GM18505 (cell line): ENCODE measurements at regions not wholly inside any gene's neighbourhood (a gene's known extent, or its start where the extent isn't known, plus 50 kb on each side); places are given as distances from the start of the nearest gene placed in this dataset.

Experiments
- ATAC-seq: cut with Tn5 transposase; IDR thresholded peaks from one replicate; pipeline ENCODE4 v1.9.1; 2021; ENCODE audit not compliant: unreplicated experiment
- POLR2A ChIP-seq: IDR thresholded peaks from 4 replicates; pipeline ENCODE4 v1.6.1; 2011; ENCODE audit warnings: borderline replicate concordance; ENCODE audit not compliant: insufficient read depth, insufficient read length; ENCODE audit errors: extremely low read depth

DNA sequence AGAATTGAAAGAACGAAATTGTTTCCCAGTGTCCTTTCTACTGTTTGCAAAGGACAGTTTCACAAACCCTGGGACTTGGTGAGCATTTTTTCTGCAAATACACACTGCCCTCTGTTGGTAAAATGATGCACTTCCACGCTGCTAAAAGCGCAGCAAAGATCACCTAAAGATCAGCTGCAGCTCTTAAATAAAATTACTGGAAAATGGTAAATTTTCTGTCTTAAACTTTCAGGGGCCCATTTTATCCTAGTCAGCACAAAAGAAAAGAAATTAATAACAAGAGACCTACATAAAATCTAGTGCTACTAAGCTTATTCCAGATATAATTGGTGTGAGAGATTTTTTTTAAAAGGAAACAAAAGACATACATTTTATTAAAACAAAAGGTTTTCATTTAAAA, 566.0 kb downstream of the CAAP1 start:
- ATAC-seq = peak; percentile 65
- no peak for TF ChIP-seq POLR2A

DNA sequence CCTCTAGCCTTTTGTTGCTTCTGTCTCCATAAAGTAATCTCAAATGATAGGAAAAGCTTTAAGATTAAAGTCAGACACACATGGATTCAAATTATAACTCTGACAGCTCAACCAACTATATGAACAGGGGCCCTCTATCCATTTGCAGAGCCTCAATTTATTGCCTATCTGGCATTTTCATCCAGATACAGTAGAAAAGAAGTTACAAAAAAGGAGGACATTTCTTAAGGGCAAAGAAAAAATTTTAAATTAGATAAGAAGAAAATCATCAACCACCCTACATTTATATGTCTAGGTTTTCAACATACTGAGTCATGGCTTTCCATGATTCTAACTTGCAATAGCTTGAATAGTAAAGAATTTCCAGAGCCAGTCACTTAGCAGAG, 567.2 kb downstream of the CAAP1 start:
- no peak for ATAC-seq
- TF ChIP-seq POLR2A = no peak

DNA sequence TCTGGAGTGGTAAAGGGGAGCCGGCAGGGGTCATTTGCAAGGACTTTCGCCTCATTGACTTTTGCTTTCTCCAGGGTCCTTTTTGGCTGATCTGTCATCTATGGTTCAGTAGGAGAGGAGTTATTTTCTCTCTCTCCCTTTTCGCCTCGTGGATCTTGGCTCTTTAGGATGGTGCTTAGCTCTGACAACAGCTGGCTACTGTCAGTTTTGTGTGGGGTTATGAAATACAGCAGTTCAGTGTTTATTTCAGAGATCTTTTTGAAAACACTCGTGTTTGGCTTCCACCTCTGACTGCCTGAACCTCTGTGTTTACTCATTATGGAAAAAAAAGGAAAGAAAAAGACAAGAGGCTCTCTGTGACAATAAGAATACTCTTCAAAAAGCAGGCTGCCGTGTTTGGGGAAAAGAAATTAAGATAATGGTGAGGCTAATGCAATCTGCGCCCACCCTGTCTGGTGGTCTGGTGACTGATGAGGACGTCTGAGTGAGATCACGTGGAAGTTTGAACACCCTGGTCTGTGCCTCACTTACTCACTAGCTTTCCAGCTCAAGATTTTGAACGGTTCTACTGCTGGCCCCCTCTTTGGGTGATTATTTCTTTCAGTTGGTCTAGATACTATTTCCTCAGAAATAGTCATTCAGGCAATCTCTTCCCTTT, 567.7 kb downstream of the CAAP1 start:
- no peak for ATAC-seq
- no peak for TF ChIP-seq POLR2A

DNA sequence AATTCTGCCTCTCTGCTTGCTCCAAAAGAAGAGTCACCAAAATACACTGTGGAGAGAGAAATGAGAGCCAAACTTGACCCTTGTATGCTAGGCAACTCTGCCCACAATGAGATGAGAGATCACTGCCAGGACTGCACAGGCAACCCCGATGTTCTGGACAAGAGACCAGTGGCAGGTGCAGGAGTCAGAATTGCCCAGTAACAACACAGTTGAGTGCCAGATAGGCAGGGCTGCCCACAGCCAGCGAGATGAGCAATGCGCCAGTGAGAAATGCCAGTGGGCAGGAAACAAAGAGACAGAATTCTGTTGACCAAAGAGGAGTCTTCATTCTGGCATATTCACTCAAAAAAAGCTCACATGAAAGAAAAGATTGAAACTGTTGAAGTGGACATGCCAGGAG, 570.7 kb downstream of the CAAP1 start:
- no peak for TF ChIP-seq POLR2A
- no peak for ATAC-seq

DNA sequence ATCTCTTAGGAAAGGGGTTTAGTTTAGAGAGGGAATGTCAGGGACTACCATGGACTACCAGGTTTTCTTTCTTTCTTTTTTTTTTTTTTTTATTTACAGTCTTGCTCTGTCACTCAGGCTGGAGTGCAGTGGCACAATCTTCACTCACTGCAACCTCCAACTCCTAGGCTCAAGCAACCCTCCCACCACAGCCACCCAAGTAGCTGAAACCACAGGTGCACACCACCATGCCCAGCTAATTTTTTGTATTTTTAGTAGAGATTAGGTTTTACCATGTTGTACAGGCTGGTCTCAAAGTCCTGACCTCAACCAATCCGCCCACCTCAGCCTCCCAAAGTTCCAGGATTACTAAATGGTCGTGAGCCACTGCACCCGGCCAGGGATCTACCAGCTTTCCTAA, 572.7 kb downstream of the CAAP1 start:
- no peak for ATAC-seq
- no peak for TF ChIP-seq POLR2A

DNA sequence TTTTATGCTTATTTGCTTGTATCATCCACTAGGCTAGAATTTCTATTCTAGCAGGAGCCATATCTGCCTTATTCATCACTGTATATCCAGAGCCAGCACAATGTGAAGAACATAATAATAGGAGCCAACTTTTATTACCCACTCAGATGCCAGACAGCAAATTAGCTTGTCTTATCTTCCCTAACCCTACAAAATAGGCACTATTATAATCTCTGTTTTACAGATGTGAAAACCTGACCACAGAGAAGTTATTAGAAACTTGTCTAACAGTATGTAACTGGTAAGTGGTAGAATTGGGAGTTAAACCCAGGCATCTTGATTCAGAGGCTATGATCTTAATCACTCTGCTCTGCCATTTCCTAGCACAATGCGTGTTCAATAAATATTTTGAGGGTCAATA, 579.5 kb downstream of the CAAP1 start:
- ATAC-seq = no peak
- TF ChIP-seq POLR2A = no peak

DNA sequence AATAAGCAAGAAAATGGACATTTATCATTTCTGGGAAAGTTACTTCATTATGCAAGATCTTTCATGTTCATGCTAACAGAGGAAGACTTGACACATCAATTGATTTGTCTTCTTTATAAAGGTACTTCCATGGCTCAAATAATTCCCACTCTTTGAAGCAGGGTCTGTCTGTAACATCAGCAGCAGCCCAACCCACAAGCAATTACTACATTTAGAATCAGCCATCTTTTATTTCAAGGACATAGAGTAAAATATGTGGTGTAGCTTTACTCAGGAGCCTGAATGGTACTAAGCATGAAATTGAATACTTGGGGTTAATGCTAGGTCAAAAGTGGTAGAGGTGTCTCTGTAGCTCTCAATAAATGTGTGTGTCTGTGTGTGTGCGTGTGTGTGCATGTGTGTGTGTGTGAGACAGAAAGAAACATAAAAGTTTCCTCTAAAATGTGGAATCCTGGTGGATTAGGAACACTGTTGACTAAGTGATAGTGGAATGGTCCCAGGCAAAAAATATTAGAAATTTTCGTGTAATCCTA, 581.1 kb downstream of the CAAP1 start:
- no peak for ATAC-seq
- TF ChIP-seq POLR2A = no peak

DNA sequence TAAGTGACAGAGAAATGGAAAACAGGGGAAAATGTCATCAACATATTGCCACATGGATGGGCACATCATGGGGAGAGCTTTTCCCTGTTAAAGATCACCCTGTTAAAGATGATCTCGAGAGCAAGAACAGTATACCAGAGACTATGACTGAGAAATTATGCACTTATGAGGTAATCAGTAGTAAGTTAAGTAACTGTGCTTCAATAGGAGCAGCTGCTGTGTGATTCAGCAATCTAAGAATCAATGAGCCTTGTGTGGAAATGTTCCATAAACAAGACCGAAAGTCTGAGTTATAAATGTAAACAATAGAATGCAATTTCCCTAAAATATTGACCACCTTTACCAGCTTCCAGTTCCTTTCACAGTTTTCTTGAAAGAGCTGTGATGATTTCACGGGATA, 582.3 kb downstream of the CAAP1 start:
- no peak for TF ChIP-seq POLR2A
- ATAC-seq = no peak

DNA sequence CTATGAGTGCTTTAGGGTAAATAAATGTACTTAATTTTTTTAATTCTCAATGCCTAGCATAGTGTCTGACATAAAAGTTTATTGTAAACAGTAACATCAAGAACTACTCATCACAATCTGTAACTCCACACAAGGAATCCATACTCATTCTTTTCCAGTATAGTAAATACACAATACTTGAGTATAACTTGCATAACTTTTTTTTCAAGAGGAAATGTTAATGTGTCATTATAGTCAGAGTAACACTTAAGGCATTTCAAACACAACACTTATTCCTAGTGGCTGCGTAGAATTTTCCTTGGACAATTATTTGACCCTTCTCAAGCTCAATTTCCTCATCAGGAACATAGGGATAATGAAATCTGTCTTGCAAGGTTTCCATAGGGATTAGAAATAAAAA, 584.3 kb downstream of the CAAP1 start:
- no peak for ATAC-seq

DNA sequence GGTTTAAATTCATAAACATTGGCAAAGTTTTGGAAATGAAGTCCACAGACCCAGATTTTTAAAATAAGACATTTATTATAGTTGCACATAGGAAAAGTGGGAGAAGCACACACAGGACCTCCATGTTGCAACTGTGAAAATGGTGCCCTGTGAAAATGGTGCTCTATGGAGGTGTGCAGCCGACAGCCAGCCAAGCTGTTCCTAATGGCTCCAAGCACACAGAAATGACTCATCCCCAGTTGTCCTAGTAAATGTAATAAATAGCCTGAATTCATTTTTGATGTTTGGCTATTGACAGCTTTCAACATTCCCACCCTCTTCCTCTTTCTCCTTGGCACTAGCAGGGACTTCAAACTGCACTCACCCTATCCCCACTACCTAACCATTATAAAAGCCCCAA, 590.9 kb downstream of the CAAP1 start:
- no peak for ATAC-seq
- TF ChIP-seq POLR2A = no peak

More for the DNA sequence above, 584.3 kb downstream of the CAAP1 start:
- TF ChIP-seq POLR2A = no peak

DNA sequence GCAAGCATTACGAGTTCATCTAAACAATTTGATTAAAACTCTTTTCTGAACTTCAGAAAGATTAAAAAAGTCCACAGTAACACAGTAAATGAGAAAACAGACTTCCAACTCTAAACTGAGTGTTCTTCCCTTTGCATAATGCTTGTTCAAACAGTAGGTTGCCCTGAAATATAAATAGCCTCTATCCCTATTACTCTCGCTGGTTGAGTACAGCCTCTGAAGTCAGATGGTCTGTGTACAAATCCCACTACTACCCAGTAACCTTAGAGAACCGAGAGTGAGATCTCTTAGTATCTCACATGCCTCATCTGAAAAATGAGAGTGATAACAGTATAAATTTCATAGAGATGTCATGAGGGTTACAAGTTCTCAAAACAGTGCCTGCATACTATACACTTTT, 591.6 kb downstream of the CAAP1 start:
- no peak for ATAC-seq
- TF ChIP-seq POLR2A = no peak

DNA sequence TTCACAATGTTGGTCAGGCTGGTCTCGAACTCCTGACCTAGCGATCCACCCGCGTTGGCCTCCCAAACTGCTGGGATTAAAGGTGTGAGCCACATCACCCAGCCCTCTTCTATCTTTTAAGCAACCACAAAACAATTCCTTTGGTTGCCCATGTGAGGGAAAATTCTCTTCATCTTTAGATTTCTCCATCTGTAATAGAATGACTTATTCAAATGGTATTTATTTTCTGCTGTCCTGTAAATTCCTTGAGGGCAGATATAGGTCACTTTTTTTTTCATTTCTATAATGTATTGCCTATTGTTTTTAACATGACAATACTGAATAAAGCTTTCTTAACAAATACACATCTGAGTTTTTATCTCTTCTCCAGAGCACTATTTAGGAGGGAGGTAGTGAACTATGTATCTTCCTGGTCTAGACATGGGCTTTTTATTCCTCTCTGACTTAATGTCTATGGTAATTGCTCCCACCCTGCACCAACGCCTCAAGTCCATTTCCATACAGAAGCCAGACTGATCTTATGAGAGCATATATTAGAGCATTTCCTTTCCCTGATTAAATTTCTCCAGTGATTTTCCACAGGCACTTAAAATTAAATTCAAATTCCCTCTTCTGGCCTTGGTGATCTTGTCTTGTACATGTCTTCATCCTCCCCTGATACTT, 595.6 kb downstream of the CAAP1 start:
- no peak for TF ChIP-seq POLR2A
- ATAC-seq = no peak

DNA sequence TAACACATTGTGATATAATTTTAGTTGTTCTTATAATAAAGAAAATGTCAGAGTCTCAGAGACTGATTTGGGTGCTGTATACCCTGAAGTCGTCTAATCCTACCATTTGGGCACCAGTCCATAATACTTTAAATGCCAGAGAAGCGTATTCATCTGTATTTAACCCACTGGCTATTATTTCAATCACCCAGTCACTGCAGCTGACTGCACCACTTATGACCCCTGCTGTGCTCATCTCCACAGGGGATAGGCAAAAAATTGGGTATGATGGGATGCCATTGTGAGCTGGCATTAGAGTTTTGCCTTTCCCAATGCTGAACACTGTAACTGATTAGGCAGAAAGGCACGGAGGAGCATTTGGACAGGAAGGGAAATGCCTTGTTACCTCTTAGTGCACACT, 599.7 kb downstream of the CAAP1 start:
- no peak for ATAC-seq
- no peak for TF ChIP-seq POLR2A

DNA sequence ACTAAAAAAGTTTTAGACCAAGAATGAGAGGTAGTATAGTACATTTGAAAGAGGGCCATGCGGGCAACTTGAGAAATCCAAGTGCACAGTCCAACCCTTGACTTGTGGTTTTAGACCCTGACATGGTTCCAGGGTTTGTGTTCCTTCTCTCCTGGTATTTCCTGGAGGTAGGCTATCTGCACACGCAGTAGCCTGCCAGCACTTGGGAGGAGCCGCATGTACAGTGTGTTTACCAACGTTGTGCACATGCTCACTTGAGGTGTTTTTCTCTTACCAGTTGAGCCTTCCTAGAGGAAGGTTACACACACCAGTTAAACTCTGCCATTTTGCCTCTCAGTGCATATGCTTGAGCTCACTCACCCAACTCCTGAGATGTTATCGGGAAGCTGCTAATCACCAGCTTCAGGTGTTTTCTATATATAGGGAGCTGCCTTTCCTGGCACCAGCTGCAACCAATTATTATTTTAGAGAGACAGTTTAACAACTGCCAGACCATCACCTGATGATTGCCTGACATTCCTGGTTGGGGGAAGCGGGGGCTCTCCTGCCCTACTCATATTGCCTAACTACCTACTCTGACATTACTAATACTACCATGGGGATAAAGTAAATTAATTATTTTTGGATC, 593.4 kb upstream of the TUSC1 start:
- ATAC-seq = no peak
- TF ChIP-seq POLR2A = no peak

DNA sequence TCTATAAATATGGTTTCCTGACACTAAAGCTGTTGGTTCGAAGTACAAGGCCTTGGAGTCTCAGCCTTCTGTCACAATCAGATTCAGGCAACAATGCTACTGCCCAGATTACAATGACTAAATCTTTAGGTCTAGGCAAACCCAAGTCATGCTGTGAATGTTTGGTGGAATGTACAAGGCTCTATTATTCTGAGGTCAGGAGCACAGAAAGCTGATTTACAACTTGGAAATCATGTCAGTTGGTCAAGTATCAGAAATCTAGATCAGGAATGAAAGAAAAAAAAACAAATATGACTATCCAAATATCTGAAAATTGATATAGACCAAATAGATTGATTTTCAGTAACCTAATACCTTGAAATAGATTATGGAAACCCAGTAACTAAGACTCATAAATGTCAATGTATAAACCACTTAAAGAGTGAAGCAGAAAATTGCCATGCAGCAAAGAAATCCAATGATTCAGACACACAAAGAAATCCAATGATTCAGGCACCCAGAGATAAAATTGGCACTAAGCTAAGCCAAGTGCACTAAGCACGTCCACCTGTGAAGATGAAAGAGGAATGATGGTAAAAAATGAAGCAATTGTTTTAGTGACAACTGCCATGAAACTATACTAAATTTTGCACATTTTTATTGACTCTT, 588.0 kb upstream of the TUSC1 start:
- no peak for ATAC-seq
- TF ChIP-seq POLR2A = no peak
